Hepatocyte (in vitro differentiated cells): ENCODE measurements at regions not wholly inside any gene's neighbourhood (a gene's known extent, or its start where the extent isn't known, plus 50 kb on each side); places are given as distances from the start of the nearest gene placed in this dataset.

ENCODE experiments used
- EZH2 ChIP-seq: fragments of 200-600 bp; sonication (generic); IDR thresholded peaks from 2 replicates; pipeline ENCODE4 v1.6.1; 2016; ENCODE audit warnings: antibody characterized with exemption, mild to moderate bottlenecking, borderline replicate concordance
- EZH2phosphoT487 ChIP-seq: fragments of 200-600 bp; sonication (generic); IDR thresholded peaks from one replicate; pipeline ENCODE4 v1.6.1; 2018; ENCODE audit warnings: antibody characterized with exemption, mild to moderate bottlenecking, low read depth, moderate library complexity; ENCODE audit not compliant: unreplicated experiment, severe bottlenecking
- TF ChIP-seq, protein P1 (sequence below): fragments of 200-600 bp; sonication (generic); IDR thresholded peaks from 2 replicates; pipeline ENCODE4 v1.5.1; 2016; ENCODE audit warnings: antibody characterized with exemption, mild to moderate bottlenecking; ENCODE audit not compliant: poor library complexity

- TF ChIP-seq, protein P1, sequence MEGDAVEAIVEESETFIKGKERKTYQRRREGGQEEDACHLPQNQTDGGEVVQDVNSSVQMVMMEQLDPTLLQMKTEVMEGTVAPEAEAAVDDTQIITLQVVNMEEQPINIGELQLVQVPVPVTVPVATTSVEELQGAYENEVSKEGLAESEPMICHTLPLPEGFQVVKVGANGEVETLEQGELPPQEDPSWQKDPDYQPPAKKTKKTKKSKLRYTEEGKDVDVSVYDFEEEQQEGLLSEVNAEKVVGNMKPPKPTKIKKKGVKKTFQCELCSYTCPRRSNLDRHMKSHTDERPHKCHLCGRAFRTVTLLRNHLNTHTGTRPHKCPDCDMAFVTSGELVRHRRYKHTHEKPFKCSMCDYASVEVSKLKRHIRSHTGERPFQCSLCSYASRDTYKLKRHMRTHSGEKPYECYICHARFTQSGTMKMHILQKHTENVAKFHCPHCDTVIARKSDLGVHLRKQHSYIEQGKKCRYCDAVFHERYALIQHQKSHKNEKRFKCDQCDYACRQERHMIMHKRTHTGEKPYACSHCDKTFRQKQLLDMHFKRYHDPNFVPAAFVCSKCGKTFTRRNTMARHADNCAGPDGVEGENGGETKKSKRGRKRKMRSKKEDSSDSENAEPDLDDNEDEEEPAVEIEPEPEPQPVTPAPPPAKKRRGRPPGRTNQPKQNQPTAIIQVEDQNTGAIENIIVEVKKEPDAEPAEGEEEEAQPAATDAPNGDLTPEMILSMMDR: no peak
- TF ChIP-seq EZH2 (no peak), EZH2phosphoT487 (no peak)
Measured at GRCh38 chr10:88156341-88156740, 292.9 kb downstream of the PTEN start.
